K562 (cell line): ENCODE measurements at regions not wholly inside any gene's neighbourhood (a gene's known extent, or its start where the extent isn't known, plus 50 kb on each side); places are given as distances from the start of the nearest gene placed in this dataset.

Source experiments
- ATAC-seq: fragments of 200-7000 bp; cut with Tn5 transposase; 3 replicates; pipeline ENCODE4 v1.9.1; 2020; ENCODE audit warnings: moderate library complexity
- BruUV-seq: library from RNA; stranded (reverse); fragments of 400-500 nt; replicated peaks from 2 replicates; lab custom pipeline; 2021; lab: Mats Ljungman, UMichigan
- CTCF ChIA-PET: fragments of 300-600 bp; formaldehyde crosslinking; extraction: SDS; loops from one replicate; lab custom pipeline; 2021; ENCODE audit warnings: low intra/inter-chr PET ratio; lab: Yijun Ruan, JAX
- POLR2A ChIA-PET: fragments of 300-600, 350-650 bp; sonication (Branson Sonifier 250); formaldehyde crosslinking; extraction: SDS; loops from one replicate; lab custom pipeline; 2021; ENCODE audit warnings: antibody characterized with exemption, inconsistent platforms; lab: Yijun Ruan, JAX
- DNase-seq, 4 experiments: peaks; one replicate each; pipeline versions ENCODE4 v3.0.0 to v3.0.0-alpha.2; 2011 to 2018; ENCODE audit warnings: low spot score in 3 of 4, mixed read lengths in 3 of 4; ENCODE audit errors: extremely low read depth in 1 of 4
- FAIRE-seq: peaks from 2 replicates; lab custom pipeline; 2011; peaks lifted over from hg19 to GRCh38; lab: Jason Lieb, UNC
- H2AFZ ChIP-seq: 2 replicates; pipeline ENCODE4 v1.6.0; 2011; ENCODE audit warnings: low read depth, low read length, control low read depth, inconsistent platforms
- H3K27ac ChIP-seq: fragments of 200-600 bp; 3 replicates; pipeline ENCODE4 v1.8.0; 2011; ENCODE audit warnings: low read depth, mild to moderate bottlenecking, control low read depth, inconsistent platforms, low read length, moderate library complexity, mixed read lengths; ENCODE audit errors: extremely low read depth
- H3K27me3 ChIP-seq, 2 experiments: fragments of 300-600 bp in 1 of 2; 2 replicates in 1 of 2; 3 replicates in 1 of 2; pipeline versions ENCODE4 v1.6.0 to v1.8.0; 2011; ENCODE audit warnings: inconsistent platforms in 2 of 2, low read length in 2 of 2, mild to moderate bottlenecking in 1 of 2, mixed read lengths in 1 of 2, moderate library complexity in 1 of 2; ENCODE audit not compliant: control insufficient read depth in 2 of 2, insufficient read depth in 2 of 2
- H3K36me3 ChIP-seq: fragments of 300-600 bp; 3 replicates; pipeline ENCODE4 v1.8.0; 2011; ENCODE audit warnings: mild to moderate bottlenecking, low read length, inconsistent platforms; ENCODE audit not compliant: control insufficient read depth, insufficient read depth
- H3K4me1 ChIP-seq, 2 experiments: fragments of 200-600 bp in 1 of 2; replicated peaks in 1 of 2; 2 replicates in 1 of 2; 3 replicates in 1 of 2; pipeline versions ENCODE4 v1.5.1 to v1.8.0; 2011; ENCODE audit warnings: inconsistent platforms in 2 of 2, low read length in 2 of 2, mild to moderate bottlenecking in 1 of 2, mixed read lengths in 1 of 2, moderate library complexity in 1 of 2; ENCODE audit not compliant: control insufficient read depth in 2 of 2, insufficient read depth in 2 of 2
- H3K4me2 ChIP-seq: 2 replicates; pipeline ENCODE4 v1.6.1; 2011; ENCODE audit warnings: low read length, control low read depth, inconsistent platforms, mixed read lengths; ENCODE audit not compliant: insufficient read depth
- H3K4me3 ChIP-seq: fragments of 200-600 bp; sonication (generic), shearing (Covaris generic); 2 replicates; pipeline ENCODE4 v1.5.1; 2016; ENCODE audit warnings: control low read depth, inconsistent platforms
- H3K79me2 ChIP-seq: fragments of 200-600 bp; 3 replicates; pipeline ENCODE4 v1.8.0; 2011; ENCODE audit warnings: low read length, inconsistent platforms; ENCODE audit not compliant: control insufficient read depth, insufficient read depth
- H3K9ac ChIP-seq, 2 experiments: 2 replicates each; pipeline versions ENCODE4 v1.6.0 to v1.6.1; 2011; ENCODE audit warnings: low read depth in 2 of 2, low read length in 2 of 2, control low read depth in 1 of 2, inconsistent platforms in 1 of 2, mild to moderate bottlenecking in 1 of 2, mixed read lengths in 1 of 2; ENCODE audit not compliant: insufficient read depth in 1 of 2
- H3K9me1 ChIP-seq: one replicate; pipeline ENCODE4 v1.6.0; 2011; ENCODE audit warnings: inconsistent platforms, mild to moderate bottlenecking, low read length, moderate library complexity; ENCODE audit not compliant: control insufficient read depth, insufficient read depth
- H3K9me3 ChIP-seq: replicated peaks from 2 replicates; pipeline ENCODE4 v1.5.1; 2011; ENCODE audit warnings: low read depth, low read length, inconsistent platforms; ENCODE audit not compliant: control insufficient read depth, insufficient read depth
- H4K20me1 ChIP-seq: replicated peaks from 2 replicates; pipeline ENCODE4 v1.6.1; 2011; ENCODE audit warnings: low read length, inconsistent platforms, mixed read lengths; ENCODE audit not compliant: control insufficient read depth, insufficient read depth
- HLTF ChIP-seq: fragments of 450-650 bp; IDR thresholded peaks from 2 replicates; pipeline ENCODE4 v1.6.1; 2016
- MECOM ChIP-seq: fragments of 250-450 bp; sonication (Bioruptor Pico); IDR thresholded peaks from 2 replicates; pipeline ENCODE4 v1.8.0; 2022; ENCODE audit warnings: inconsistent platforms
- MED1 ChIP-seq: sonication (generic); formaldehyde crosslinking; IDR thresholded peaks from 2 replicates; pipeline ENCODE4 v1.8.1; 2023; ENCODE audit warnings: missing genetic modification reagents, borderline replicate concordance
- POLR3G ChIP-seq: IDR thresholded peaks from 2 replicates; pipeline ENCODE4 v1.6.1; 2011; ENCODE audit not compliant: insufficient read length, insufficient replicate concordance; ENCODE audit errors: extremely low read depth
- ZNF75A ChIP-seq: fragments of 450-650 bp; formaldehyde crosslinking; IDR thresholded peaks from 2 replicates; pipeline ENCODE4 v1.4.0; 2020; ENCODE audit warnings: mild to moderate bottlenecking
- WGBS: fragments of 100-300 bp; shearing (Covaris generic); methylation state at CpG from one replicate; pipeline ENCODE4 v1.1.6; 2016; ENCODE audit warnings: low coverage, mixed read lengths; ENCODE audit not compliant: insufficient coverage; ENCODE audit errors: missing lambda C conversion rate; 5-methylcytosine and 5-hydroxymethylcytosine counted together
- in situ Hi-C: fragments of 300-500 bp; cut with MboI; formaldehyde crosslinking; loops from 4 replicates; pipeline ENCODE4 v1.15.0; 2018; ENCODE audit warnings: inconsistent platforms, mixed read lengths
- intact Hi-C: fragments of 100-400 bp; cut with micrococcal nuclease; formaldehyde crosslinking; loops from 2 replicates; pipeline ENCODE4 v1.14.2; 2022
- TF ChIP-seq, protein P1 (sequence below): fragments of 200-600 bp; sonication (generic); IDR thresholded peaks from one replicate; pipeline ENCODE4 v1.6.1; 2012; ENCODE audit warnings: mild to moderate bottlenecking, low read depth, low read length, inconsistent platforms

GRCh38 chr5:104564530-104564929 lies 1001.9 kb upstream of the NUDT12 start:
- no peaks in the 10 kb centered on the region for H3K9me1 ChIP-seq

DNA sequence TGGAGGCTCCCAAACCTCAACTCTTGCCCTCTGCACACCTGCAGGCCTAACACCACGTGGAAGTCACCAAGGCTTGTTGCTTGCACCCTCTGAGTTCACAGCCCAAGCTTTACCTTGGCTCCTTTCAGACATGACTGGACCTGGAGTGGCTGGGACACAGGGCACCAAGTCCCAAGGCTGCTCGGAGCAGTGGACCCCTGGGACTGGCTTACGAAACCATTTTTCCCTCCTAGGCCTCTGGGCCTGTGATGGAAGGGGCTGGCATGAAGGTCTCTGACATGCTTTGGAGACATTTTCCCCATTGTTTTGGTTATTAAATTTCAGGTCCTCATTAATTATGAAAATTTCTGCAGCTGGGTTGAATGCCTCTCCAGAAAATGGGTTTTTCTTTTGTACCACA lies 994.4 kb upstream of the NUDT12 start:
- CTCF ChIA-PET = no interaction called here
- TF ChIP-seq POLR3G (no peak), MECOM (CRISPR knock-in tag) (no peak), ZNF75A (CRISPR knock-in tag) (no peak)
- TF ChIP-seq, protein P1, sequence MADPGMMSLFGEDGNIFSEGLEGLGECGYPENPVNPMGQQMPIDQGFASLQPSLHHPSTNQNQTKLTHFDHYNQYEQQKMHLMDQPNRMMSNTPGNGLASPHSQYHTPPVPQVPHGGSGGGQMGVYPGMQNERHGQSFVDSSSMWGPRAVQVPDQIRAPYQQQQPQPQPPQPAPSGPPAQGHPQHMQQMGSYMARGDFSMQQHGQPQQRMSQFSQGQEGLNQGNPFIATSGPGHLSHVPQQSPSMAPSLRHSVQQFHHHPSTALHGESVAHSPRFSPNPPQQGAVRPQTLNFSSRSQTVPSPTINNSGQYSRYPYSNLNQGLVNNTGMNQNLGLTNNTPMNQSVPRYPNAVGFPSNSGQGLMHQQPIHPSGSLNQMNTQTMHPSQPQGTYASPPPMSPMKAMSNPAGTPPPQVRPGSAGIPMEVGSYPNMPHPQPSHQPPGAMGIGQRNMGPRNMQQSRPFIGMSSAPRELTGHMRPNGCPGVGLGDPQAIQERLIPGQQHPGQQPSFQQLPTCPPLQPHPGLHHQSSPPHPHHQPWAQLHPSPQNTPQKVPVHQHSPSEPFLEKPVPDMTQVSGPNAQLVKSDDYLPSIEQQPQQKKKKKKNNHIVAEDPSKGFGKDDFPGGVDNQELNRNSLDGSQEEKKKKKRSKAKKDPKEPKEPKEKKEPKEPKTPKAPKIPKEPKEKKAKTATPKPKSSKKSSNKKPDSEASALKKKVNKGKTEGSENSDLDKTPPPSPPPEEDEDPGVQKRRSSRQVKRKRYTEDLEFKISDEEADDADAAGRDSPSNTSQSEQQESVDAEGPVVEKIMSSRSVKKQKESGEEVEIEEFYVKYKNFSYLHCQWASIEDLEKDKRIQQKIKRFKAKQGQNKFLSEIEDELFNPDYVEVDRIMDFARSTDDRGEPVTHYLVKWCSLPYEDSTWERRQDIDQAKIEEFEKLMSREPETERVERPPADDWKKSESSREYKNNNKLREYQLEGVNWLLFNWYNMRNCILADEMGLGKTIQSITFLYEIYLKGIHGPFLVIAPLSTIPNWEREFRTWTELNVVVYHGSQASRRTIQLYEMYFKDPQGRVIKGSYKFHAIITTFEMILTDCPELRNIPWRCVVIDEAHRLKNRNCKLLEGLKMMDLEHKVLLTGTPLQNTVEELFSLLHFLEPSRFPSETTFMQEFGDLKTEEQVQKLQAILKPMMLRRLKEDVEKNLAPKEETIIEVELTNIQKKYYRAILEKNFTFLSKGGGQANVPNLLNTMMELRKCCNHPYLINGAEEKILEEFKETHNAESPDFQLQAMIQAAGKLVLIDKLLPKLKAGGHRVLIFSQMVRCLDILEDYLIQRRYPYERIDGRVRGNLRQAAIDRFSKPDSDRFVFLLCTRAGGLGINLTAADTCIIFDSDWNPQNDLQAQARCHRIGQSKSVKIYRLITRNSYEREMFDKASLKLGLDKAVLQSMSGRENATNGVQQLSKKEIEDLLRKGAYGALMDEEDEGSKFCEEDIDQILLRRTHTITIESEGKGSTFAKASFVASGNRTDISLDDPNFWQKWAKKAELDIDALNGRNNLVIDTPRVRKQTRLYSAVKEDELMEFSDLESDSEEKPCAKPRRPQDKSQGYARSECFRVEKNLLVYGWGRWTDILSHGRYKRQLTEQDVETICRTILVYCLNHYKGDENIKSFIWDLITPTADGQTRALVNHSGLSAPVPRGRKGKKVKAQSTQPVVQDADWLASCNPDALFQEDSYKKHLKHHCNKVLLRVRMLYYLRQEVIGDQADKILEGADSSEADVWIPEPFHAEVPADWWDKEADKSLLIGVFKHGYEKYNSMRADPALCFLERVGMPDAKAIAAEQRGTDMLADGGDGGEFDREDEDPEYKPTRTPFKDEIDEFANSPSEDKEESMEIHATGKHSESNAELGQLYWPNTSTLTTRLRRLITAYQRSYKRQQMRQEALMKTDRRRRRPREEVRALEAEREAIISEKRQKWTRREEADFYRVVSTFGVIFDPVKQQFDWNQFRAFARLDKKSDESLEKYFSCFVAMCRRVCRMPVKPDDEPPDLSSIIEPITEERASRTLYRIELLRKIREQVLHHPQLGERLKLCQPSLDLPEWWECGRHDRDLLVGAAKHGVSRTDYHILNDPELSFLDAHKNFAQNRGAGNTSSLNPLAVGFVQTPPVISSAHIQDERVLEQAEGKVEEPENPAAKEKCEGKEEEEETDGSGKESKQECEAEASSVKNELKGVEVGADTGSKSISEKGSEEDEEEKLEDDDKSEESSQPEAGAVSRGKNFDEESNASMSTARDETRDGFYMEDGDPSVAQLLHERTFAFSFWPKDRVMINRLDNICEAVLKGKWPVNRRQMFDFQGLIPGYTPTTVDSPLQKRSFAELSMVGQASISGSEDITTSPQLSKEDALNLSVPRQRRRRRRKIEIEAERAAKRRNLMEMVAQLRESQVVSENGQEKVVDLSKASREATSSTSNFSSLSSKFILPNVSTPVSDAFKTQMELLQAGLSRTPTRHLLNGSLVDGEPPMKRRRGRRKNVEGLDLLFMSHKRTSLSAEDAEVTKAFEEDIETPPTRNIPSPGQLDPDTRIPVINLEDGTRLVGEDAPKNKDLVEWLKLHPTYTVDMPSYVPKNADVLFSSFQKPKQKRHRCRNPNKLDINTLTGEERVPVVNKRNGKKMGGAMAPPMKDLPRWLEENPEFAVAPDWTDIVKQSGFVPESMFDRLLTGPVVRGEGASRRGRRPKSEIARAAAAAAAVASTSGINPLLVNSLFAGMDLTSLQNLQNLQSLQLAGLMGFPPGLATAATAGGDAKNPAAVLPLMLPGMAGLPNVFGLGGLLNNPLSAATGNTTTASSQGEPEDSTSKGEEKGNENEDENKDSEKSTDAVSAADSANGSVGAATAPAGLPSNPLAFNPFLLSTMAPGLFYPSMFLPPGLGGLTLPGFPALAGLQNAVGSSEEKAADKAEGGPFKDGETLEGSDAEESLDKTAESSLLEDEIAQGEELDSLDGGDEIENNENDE = no peak

More at GRCh38 chr5:104564530-104564929, 1001.9 kb upstream of the NUDT12 start:
- 19% methylated on average over 4 of the region's 4 CpGs for WGBS
- H3K79me2 ChIP-seq = no peaks in the 10 kb centered on the region
- in situ Hi-C loops (no loop called here), intact Hi-C loops (no loop called here)
- no peak overlapping the region for H3K4me2 ChIP-seq
- no peak overlapping the region for H3K9ac ChIP-seq
- H2AFZ ChIP-seq = no peak overlapping the region
- H3K27ac ChIP-seq = no peak overlapping the region
- H3K9me3 ChIP-seq = no peaks in the 10 kb centered on the region
- no peaks in the 10 kb centered on the region for H3K36me3 ChIP-seq
- POLR2A ChIA-PET = no interaction called here
- H3K4me3 ChIP-seq = no peak overlapping the region
- ATAC-seq (no peak), FAIRE-seq (no peak), DNase-seq (no peak)
- no TSS peak for BruUV-seq
- CTCF ChIA-PET = no interaction called here
- no peaks in the 10 kb centered on the region for H3K4me1 ChIP-seq
- H4K20me1 ChIP-seq = no peaks in the 10 kb centered on the region
- TF ChIP-seq HLTF (no peak), MED1 (CRISPR knock-in tag) (no peak)
- no peaks in the 10 kb centered on the region for H3K27me3 ChIP-seq

More for the DNA sequence above, 994.4 kb upstream of the NUDT12 start:
- H3K9me3 ChIP-seq = no peaks in the 10 kb centered on the region
- ATAC-seq (no peak), FAIRE-seq (no peak), DNase-seq (no peak)
- H3K9me1 ChIP-seq = no peaks in the 10 kb centered on the region
- POLR2A ChIA-PET = no interaction called here
- no peaks in the 10 kb centered on the region for H4K20me1 ChIP-seq
- H3K9ac ChIP-seq = no peak overlapping the region
- in situ Hi-C loops = no loop called here
- H3K4me3 ChIP-seq = no peak overlapping the region
- H3K36me3 ChIP-seq = no peaks in the 10 kb centered on the region
- no peak overlapping the region for H2AFZ ChIP-seq
- H3K27ac ChIP-seq = no peak overlapping the region
- no peaks in the 10 kb centered on the region for H3K27me3 ChIP-seq
- no peak overlapping the region for H3K4me2 ChIP-seq
- H3K79me2 ChIP-seq = no peaks in the 10 kb centered on the region
- H3K4me1 ChIP-seq = no peaks in the 10 kb centered on the region
- BruUV-seq = no TSS peak
- 8% methylated on average over 3 of the region's 3 CpGs for WGBS
- intact Hi-C loops = no loop called here
